OCI-LY7 (cell line): ENCODE measurements at regions not wholly inside any gene's neighbourhood (a gene's known extent, or its start where the extent isn't known, plus 50 kb on each side); places are given as distances from the start of the nearest gene placed in this dataset.

Experiments
- EZH2phosphoT487 ChIP-seq: fragments of 200-600 bp; sonication (generic); IDR thresholded peaks from 2 replicates; pipeline ENCODE4 v1.6.1; 2018; ENCODE audit warnings: low read depth, borderline replicate concordance, mild to moderate bottlenecking, mixed run types, antibody characterized with exemption, low read length, moderate library complexity, mixed read lengths
- TF ChIP-seq, protein P1 (sequence below): fragments of 200-600 bp; sonication (generic); conservative IDR thresholded peaks from 2 replicates; pipeline ENCODE4 v1.5.1; 2014; ENCODE audit warnings: mild to moderate bottlenecking, antibody characterized with exemption, low read length, moderate library complexity, mixed read lengths

DNA sequence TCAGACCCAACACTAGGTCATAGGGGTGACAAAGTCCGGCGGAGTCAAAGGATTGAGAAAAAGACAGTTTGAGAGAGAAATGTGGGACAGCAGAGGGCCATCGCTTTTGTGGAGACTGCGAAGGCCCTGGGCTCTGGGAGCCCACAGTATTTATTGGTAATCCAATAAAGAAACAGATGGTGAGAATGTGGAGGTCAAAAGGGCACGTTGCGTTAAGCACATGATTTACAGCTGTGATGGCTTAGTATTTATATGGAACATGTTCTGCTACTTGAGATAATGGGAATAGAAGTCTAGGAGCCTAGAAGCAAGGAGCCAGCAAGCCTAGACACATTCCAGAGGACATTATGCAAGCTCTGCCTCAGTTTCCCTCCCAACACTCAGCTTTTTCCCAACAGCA, 2521.1 kb downstream of the PCDH9 start:
- TF ChIP-seq, protein P1, sequence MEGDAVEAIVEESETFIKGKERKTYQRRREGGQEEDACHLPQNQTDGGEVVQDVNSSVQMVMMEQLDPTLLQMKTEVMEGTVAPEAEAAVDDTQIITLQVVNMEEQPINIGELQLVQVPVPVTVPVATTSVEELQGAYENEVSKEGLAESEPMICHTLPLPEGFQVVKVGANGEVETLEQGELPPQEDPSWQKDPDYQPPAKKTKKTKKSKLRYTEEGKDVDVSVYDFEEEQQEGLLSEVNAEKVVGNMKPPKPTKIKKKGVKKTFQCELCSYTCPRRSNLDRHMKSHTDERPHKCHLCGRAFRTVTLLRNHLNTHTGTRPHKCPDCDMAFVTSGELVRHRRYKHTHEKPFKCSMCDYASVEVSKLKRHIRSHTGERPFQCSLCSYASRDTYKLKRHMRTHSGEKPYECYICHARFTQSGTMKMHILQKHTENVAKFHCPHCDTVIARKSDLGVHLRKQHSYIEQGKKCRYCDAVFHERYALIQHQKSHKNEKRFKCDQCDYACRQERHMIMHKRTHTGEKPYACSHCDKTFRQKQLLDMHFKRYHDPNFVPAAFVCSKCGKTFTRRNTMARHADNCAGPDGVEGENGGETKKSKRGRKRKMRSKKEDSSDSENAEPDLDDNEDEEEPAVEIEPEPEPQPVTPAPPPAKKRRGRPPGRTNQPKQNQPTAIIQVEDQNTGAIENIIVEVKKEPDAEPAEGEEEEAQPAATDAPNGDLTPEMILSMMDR = no peak
- no peak for TF ChIP-seq EZH2phosphoT487
